ENCODE measurements at regions not wholly inside any gene's neighbourhood (a gene's known extent, or its start where the extent isn't known, plus 50 kb on each side); places are given as distances from the start of the nearest gene placed in this dataset.

GRCh38 chr3:45319996-45320305, 68.4 kb upstream of the LARS2 start:
- H3K27me3 ChIP-seq (ENCODE audit: control insufficient read depth, insufficient read depth, low read length), result peaks cover 9% of the 10 kb centered on the region
- no peak overlapping the region for H3K4me3 ChIP-seq (replicated peaks in 1 of 4; ENCODE audit: control extremely low read depth in 1 of 4, insufficient read depth in 1 of 4, low read depth in 3 of 4, low read length in 4 of 4)
- DNase-seq (ENCODE audit: low read depth in 2 of 2), result no peak
- no peak overlapping the region for H2AFZ ChIP-seq (ENCODE audit: low read length)
- H3K79me2 ChIP-seq (ENCODE audit: control insufficient read depth, insufficient read depth, low read length), result no peaks in the 10 kb centered on the region
- no peak overlapping the region for H3K27ac ChIP-seq (ENCODE audit: insufficient read depth, low read length)
- no peak overlapping the region for H3K4me2 ChIP-seq (ENCODE audit: extremely low read depth, insufficient read depth, low read length)
- H3K9me3 ChIP-seq (ENCODE audit: control insufficient read depth, insufficient read depth, low read depth, low read length), result no peaks in the 10 kb centered on the region
- no peaks in the 10 kb centered on the region for H3K4me1 ChIP-seq (ENCODE audit: control insufficient read depth, extremely low read depth, insufficient read depth, low read length)
- no peak overlapping the region for H3K9ac ChIP-seq (ENCODE audit: insufficient read depth, low read length)
- no peaks in the 10 kb centered on the region for H3K36me3 ChIP-seq (ENCODE audit: control insufficient read depth, insufficient read depth, low read length)
- H4K20me1 ChIP-seq (ENCODE audit: control insufficient read depth, extremely low read depth, insufficient read depth, low read length), result no peaks in the 10 kb centered on the region
- TF ChIP-seq CTCF (conservative IDR thresholded peaks at IDR 0.05 in 1 of 2, IDR thresholded peaks at IDR 0.05 in 1 of 2; ENCODE audit: low read depth in 1 of 2, low read length in 2 of 2), result no peak
- no peak for TF ChIP-seq EZH2 (IDR thresholded peaks at IDR 0.05; ENCODE audit: low read length, missing control alignments)

- Histone ChIP-seq H3K4me3 (replicated peaks in 1 of 4; ENCODE audit: control extremely low read depth in 1 of 4, insufficient read depth in 1 of 4, low read depth in 3 of 4, low read length in 4 of 4) (no peak overlapping the region), H3K27ac (ENCODE audit: insufficient read depth, low read length) (no peak overlapping the region), H3K9ac (ENCODE audit: insufficient read depth, low read length) (no peak overlapping the region), H3K4me1 (ENCODE audit: control insufficient read depth, extremely low read depth, insufficient read depth, low read length) (no peaks in the 10 kb centered on the region), H3K9me3 (ENCODE audit: control insufficient read depth, insufficient read depth, low read depth, low read length) (no peaks in the 10 kb centered on the region), H2AFZ (ENCODE audit: low read length) (no peak overlapping the region), H4K20me1 (ENCODE audit: control insufficient read depth, extremely low read depth, insufficient read depth, low read length) (no peaks in the 10 kb centered on the region), H3K36me3 (ENCODE audit: control insufficient read depth, insufficient read depth, low read length) (no peaks in the 10 kb centered on the region), H3K27me3 (ENCODE audit: control insufficient read depth, insufficient read depth, low read length) (peaks cover 10% of the 10 kb centered on the region), H3K4me2 (ENCODE audit: extremely low read depth, insufficient read depth, low read length) (no peak overlapping the region), H3K79me2 (ENCODE audit: control insufficient read depth, insufficient read depth, low read length) (no peaks in the 10 kb centered on the region)
- TF ChIP-seq CTCF (conservative IDR thresholded peaks at IDR 0.05 in 1 of 2, IDR thresholded peaks at IDR 0.05 in 1 of 2; ENCODE audit: low read depth in 1 of 2, low read length in 2 of 2) (no peak), EZH2 (IDR thresholded peaks at IDR 0.05; ENCODE audit: low read length, missing control alignments) (no peak)
- DNase-seq (ENCODE audit: low read depth in 2 of 2), result no peak
Observed at GRCh38 chr3:45320986-45321385, 67.4 kb upstream of the LARS2 start.

GRCh38 chr3:45321607-45322391, 66.6 kb upstream of the LARS2 start:
- no peaks in the 10 kb centered on the region for H3K9me3 ChIP-seq (ENCODE audit: control insufficient read depth, insufficient read depth, low read depth, low read length)
- no peaks in the 10 kb centered on the region for H3K36me3 ChIP-seq (ENCODE audit: control insufficient read depth, insufficient read depth, low read length)
- H3K9ac ChIP-seq (ENCODE audit: insufficient read depth, low read length), result no peak overlapping the region
- no peak overlapping the region for H3K4me2 ChIP-seq (ENCODE audit: extremely low read depth, insufficient read depth, low read length)
- no peaks in the 10 kb centered on the region for H3K79me2 ChIP-seq (ENCODE audit: control insufficient read depth, insufficient read depth, low read length)
- no peak overlapping the region for H3K4me3 ChIP-seq (replicated peaks in 1 of 4; ENCODE audit: control extremely low read depth in 1 of 4, insufficient read depth in 1 of 4, low read depth in 3 of 4, low read length in 4 of 4)
- no peak overlapping the region for H2AFZ ChIP-seq (ENCODE audit: low read length)
- peak in 1 of 2 donors; percentile 19 for DNase-seq (ENCODE audit: low read depth in 2 of 2)
- no peak overlapping the region for H3K27ac ChIP-seq (ENCODE audit: insufficient read depth, low read length)
- no peak for TF ChIP-seq CTCF (conservative IDR thresholded peaks at IDR 0.05 in 1 of 2, IDR thresholded peaks at IDR 0.05 in 1 of 2; ENCODE audit: low read depth in 1 of 2, low read length in 2 of 2)
- TF ChIP-seq EZH2 (IDR thresholded peaks at IDR 0.05; ENCODE audit: low read length, missing control alignments), result no peak
- no peaks in the 10 kb centered on the region for H3K4me1 ChIP-seq (ENCODE audit: control insufficient read depth, extremely low read depth, insufficient read depth, low read length)
- no peaks in the 10 kb centered on the region for H4K20me1 ChIP-seq (ENCODE audit: control insufficient read depth, extremely low read depth, insufficient read depth, low read length)
- peaks cover 10% of the 10 kb centered on the region for H3K27me3 ChIP-seq (ENCODE audit: control insufficient read depth, insufficient read depth, low read length)
